ENCODE measurements at regions not wholly inside any gene's neighbourhood (a gene's known extent, or its start where the extent isn't known, plus 50 kb on each side); places are given as distances from the start of the nearest gene placed in this dataset.

DNA sequence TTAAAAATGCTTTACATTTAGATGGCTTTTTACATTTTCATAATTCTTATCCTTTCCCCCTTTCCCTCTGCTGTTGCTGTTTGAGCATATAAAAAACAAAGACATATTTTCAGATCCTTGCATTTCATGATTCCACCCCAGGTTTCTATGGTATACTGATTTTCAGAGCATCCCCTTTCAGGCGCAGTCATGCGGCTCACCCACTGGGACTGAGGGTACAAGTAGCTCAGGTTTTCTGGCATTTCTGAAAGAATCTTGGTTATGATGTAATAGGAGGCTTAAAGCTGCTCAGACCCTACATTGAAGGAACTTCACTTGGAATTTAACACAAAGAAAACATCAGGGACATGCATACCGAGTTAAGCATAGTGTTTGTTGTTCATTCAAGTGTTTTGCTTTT is 310.8 kb downstream of the ETAA1 start:
- DNase-seq (ENCODE audit: low read depth in 2 of 2), result no peak

DNA sequence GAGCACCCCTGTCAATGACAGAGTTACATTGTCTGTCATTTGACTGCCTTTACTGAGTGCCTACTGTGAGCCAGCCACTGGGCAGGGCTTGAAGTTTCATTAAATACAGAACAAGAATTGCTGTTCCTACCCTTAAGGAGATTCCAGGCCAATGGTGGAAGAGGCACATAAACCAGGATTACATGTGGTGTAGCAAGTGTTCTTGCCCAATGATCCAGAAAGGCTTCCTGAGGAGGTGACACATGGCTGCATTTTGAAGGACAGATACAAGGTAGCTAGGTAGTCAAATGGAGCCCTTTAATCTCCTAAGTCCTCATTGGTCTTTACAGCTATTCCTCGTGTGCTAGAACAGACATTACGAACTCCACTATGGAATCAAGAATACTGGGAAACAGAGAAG is 312.7 kb downstream of the ETAA1 start:
- DNase-seq (ENCODE audit: low read depth in 2 of 2), result no peak

DNA sequence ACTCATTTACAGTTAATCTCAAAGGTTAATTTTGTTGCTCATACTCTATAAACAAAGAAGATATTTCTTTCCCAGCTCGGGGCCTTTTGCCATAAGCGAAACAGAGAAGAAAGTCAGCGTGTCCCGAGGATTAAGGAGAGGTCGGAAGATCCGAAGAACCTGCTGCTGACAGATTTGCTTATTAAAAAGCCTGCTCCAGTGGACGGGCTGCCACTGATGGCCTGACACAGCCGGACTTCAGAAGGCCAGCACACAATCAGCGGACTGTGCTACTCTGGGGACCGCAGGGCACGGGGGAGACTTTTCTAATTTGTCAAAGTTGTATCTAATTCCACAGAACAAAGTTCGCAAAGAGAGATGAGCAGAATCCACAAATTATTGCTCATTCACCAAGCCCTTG is 315.4 kb downstream of the ETAA1 start:
- DNase-seq (ENCODE audit: low read depth in 2 of 2), result no peak

DNA sequence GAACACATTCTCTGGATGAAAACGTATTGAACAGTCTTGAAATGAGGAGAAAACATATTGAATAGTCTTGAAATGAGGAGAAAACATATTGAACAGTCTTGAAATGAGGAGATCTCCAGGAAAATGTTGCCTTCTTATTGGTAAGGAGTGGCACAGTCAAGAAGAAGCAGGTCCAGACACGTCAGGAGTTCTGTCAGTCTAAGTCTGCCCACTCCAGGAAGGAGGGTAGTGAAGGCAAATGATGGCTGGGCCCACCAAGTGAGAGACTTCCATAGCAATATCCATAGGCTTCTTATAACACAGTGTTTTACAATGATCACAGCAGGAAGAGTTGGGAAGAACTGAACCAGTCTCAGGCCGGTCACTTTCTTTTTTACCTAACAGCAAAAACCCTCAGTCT is 316.2 kb downstream of the ETAA1 start:
- DNase-seq (ENCODE audit: low read depth in 2 of 2), result no peak

DNA sequence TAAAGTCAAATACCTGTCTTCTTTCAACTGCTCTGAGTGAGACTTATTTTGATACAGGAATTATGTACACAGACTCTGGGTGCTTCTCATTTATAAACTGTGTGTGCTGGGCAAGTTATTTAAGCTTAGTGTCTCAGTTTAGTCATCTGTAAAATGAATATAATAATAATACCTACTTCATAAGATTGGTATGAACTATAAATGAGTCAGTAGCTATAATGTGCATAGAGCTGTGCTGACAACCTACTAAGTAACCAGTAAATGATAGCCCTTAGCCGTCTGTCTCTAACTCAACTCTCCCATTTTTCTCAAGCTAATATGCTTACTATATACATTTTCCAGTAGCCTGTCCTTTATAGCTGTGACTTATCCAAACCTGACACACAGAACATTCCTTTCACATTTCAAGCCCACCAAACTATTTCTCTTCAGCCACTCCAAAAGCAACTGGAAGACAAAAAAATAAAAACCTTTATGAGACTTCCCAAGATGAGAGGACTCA is 319.8 kb downstream of the ETAA1 start:
- DNase-seq (ENCODE audit: low read depth in 2 of 2), result no peak

DNA sequence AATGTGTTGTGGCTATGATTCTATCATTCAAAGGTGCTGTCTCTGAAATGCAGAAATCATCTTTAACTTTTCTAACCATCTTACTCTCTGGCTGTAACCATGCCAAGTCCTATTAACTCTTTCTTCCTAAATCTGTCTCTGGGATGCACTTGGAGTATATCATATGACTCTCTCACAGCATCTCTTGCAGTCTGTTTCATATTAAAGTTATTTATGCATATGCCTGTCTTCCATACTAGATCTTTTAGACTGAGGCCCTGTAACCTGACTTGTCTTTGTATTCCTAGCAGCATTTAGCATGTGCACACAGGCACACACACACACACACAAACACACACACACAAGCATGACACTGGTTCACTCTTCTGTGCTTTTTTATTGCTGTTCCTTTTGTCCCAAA is 320.6 kb downstream of the ETAA1 start:
- DNase-seq (ENCODE audit: low read depth in 2 of 2), result no peak

DNA sequence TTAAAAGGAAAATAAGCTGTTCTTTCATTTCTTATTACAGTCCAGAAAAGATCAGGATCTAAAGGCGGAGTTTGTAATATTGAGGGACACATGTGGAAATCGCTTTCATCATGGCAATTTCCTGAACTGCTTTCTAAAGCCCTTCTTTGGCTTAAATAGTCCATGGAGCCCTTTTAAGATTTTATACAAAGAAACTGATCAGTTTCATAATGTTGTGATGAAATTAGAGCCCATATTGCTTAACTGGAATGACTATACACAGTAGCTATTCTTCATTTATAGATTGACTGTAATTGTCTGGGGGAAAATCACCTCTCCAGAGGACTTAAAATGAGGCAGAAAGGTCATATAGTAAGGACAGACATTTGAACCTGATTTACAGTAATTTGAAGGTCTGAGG is 322.2 kb downstream of the ETAA1 start:
- DNase-seq (ENCODE audit: low read depth in 2 of 2), result no peak

DNA sequence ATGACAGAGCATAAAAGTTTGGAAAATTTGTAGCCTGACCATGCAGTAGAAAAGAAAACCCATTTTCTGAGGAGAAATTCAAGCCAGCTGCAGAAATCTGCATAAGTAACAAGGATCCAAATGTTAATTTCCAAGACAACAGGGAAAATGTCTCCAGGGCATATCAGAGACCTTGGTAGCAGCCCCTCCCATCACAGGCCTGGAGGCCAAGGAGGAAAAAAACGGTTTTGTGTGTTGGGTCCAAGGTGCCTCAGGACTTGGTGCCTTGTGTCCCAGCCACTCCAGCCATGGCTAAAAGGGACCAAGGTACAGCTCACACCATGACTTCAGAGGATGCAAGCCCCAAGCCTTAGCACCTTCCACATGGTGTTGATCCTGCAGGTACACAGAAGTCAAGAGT is 324.4 kb downstream of the ETAA1 start:
- DNase-seq (ENCODE audit: low read depth in 2 of 2), result no peak

DNA sequence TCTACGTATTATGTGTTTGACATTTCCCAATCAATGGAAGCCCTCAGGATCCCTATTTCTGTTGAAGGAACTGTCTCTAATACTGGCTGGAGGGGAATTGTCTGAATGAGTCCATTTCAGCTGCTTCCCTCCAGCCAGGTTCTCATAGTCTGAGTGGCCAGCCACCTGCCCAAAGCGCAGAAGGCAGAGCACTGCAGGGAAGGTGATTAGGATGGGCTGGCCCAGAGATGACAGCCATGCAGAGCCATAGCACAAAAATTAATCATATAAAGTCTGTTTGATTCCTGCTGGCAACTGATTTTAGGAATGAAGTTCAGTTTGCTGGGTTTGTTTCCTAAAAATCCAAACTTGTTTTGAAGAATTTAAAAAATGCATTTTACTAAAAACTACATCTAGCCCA is 327.1 kb downstream of the ETAA1 start:
- no peak for DNase-seq (ENCODE audit: low read depth in 2 of 2)

DNA sequence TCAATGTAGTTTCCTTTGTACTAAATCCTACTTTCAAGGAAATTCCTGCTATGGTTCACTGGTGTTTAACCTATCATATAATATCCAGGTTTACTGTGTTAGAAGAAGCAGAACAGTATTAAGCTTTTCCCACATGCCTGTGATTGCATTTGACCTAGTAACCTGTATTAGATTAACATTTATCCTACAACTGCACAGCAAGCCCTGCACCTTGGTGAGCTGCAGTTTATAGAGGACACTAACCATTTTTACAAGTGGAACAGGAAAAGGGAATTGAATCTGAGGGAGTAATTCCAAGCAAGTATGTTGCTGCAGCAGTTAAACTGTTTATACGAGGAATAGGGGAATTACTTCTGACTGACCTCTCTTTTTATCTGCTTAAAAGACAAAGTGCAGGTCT is 328.6 kb downstream of the ETAA1 start:
- no peak for DNase-seq (ENCODE audit: low read depth in 2 of 2)

DNA sequence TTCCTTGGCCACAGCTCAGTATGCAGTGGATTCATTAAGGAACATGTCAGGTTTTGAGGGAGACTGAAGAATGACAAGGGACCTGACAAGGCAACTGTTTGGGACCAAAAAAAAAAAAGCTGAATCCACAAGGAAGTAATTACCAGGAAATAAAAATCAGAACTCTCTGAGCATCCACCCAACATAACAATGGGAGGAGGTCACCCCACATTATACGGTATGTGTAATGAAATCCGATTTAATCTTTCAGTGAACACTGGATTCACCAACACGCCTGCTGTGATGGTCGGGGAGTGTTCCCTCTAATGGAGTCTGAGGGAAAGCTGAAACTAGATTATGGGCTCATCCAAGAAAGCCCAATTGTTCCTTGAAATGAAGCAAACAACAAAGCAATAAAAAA is 329.3 kb downstream of the ETAA1 start:
- no peak for DNase-seq (ENCODE audit: low read depth in 2 of 2)

DNA sequence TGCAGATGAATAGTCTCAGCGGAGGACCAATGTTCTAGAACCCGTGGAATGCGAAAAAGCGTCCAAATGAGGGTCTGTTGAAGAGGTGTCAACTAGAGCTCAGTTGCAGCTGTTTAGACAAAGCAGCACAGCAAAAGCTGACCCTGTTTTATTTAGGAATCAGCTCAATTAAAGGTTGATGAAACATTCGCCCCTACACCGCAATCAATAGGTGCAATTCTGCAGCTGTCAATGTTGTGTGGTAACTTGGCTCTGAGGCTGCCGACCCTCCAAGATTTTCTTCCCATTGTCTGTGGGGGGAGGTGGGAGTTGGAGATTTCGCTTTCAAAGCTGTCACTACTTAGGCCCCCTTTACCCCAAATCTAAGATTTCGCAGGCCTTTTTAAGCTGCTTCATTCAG is 330.0 kb downstream of the ETAA1 start:
- DNase-seq (ENCODE audit: low read depth in 2 of 2), result no peak

DNA sequence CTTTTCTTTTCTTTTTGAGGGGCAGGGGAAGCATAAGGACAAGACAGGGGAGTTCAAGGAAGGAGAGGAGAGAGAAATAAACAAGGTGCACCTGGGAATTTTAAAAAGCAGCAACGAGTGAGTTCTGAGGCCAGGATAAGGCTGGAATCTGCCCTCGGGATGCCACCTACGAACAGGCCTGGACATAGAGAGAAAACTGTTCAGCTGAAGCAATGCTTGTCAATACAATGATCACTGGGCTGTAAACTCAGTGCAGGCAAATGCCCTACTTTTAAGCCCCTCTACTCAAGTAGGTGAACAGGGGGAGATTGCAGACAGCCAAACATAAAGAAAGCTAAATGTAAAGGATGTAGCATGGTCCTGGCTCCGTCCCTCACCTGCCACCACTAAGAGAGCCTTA is 330.5 kb downstream of the ETAA1 start:
- DNase-seq (ENCODE audit: low read depth in 2 of 2), result no peak

DNA sequence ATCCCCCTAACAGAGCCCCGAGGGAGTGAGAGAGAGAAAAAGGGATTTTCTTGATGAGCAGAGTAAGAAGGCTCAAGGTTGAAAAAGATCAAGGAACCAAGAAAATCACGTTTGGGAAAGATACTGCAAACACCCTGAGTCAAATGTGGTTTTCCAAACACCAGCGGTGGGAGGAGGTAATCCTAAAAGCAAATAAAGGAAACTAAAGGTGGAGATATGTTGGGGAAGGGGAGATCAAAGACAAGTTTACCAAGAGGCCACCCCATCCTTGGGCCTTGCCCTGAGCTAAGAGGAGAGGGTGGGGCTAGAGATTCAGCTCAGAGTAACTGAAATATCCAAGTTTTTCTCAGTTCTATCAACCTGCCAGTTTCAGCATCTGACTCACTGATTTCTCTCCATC is 332.3 kb downstream of the ETAA1 start:
- DNase-seq (ENCODE audit: low read depth in 2 of 2), result no peak

DNA sequence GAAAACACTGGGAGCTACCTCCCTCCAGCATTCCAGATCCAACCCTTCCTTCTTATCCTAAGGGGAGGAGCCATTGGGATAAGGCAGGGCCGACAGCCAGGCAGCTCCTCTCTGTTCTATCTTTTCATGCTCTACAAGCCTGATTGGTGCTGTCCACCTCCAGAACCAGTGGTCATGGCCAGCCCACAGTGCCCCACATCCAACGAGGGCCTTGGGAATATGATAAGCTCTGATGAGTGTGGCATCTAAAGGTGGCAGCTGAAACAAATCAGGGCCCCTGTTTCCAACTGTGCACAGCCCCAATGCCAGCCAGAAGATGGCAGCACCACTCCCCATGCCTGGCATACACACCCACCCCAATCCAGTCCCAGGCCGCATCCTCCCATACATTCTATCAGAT is 329.3 kb downstream of the C1D start:
- no peak for DNase-seq (ENCODE audit: low read depth in 2 of 2)

DNA sequence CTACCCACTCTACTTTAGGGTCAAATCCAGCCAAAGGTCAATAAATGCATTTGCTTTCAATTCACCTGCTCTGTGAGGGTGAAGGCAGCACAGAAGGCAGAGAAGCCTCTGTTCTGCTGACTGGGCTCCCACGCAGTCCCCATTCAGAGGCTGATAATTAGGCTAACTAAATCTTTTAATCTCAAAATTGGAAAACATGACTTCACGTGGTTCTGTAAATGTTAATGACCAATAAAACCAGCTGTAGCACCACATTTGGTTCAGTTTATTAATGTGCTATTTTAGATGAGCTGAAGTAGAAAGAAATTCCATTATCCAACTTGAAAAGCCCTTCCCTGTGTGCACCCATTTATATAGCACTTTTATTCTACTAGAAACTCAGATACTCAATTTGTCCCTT is 310.6 kb downstream of the C1D start:
- no peak for DNase-seq (ENCODE audit: low read depth in 2 of 2)

DNA sequence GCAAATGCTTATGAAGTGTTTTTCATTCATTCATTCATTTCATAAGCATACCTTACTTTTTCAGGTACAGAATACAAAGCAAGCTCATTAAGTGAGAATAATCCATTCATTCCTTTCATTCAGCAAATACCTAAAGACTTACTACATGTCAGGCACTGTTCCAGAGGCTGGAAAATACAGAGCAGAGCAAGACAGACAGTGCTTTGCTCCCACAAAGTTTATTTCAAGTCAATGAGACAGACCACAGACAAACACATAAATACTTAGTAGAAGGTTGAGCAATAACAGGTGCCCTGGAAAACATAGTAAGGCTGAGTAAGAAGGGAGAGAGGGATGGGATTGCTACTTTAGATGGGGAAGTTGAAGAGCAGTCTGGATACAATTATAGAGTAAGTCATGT is 309.8 kb downstream of the C1D start:
- DNase-seq (ENCODE audit: low read depth in 2 of 2), result no peak

DNA sequence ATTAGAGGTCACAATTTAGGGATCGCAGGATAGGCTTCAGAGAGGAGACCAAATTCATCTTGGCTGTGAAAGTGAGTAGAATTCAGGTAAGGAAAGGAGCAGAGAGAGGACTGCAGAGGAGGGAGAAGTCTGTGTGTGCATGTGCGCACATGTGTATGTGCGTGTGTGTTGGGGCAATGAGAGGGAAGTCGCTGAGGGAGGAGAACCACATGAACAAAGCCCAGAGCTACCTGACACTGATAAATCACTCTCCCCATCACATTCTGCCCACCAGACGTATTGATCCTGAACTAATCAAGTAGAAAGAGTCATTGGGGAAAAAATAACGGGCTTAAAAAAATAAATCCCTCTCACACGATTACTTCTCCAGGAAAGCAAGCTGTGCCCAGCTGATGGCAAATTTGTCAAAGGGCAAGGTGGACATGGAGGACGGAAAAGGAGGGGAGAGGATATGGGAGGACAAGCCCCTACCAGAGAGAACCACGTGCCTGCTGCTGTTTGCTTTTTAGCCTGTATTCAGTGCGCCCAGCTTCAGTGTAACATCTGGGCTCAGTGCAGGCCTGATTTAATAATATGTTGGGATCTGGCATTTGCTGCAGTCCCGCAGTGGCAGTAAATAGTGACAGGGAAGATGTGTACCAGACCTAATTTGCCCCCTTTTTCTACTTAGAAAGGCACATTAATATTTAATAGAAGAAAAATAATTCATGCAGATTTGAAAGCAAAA is 307.5 kb downstream of the C1D start:
- no peak for DNase-seq (ENCODE audit: low read depth in 2 of 2)

DNA sequence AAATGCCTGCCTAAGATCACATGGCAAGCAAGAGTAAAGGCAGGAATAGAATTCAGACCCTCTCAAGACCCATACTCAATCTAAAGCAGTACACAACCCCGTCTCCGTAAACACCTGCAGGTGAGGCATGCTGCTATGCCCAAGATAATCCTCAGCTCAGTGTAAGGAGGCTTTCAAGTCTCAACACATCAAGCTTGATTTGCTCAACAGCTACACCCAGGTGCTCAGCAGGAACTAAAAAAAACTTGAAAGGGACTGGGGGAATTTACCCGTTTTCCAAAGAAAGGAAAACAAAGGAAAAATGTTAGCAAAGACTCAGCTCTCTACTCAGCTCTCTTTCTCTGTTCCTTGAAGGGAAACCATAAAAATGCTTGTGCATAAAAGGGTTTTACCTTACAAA is 301.8 kb downstream of the C1D start:
- no peak for DNase-seq (ENCODE audit: low read depth in 2 of 2)

DNA sequence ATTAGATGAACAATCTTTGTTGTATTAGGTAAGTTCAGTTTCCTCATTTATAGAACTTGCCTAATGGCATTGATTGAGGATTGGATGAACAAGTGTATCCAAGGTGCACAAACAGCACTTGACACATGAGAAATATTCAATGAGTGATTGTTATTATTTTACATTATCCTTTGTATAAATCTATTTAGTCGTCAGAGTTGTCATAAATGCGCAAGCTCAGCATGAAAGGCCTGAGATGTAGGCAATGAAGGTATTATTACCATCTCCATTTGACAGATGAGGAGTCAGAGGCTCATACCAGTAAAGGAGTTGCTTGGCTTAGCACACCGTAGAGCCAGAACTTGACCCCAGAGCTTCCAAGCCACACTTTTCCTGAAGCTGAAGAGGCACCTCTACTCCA is 291.4 kb downstream of the C1D start:
- no peak for DNase-seq (ENCODE audit: low read depth in 2 of 2)

DNA sequence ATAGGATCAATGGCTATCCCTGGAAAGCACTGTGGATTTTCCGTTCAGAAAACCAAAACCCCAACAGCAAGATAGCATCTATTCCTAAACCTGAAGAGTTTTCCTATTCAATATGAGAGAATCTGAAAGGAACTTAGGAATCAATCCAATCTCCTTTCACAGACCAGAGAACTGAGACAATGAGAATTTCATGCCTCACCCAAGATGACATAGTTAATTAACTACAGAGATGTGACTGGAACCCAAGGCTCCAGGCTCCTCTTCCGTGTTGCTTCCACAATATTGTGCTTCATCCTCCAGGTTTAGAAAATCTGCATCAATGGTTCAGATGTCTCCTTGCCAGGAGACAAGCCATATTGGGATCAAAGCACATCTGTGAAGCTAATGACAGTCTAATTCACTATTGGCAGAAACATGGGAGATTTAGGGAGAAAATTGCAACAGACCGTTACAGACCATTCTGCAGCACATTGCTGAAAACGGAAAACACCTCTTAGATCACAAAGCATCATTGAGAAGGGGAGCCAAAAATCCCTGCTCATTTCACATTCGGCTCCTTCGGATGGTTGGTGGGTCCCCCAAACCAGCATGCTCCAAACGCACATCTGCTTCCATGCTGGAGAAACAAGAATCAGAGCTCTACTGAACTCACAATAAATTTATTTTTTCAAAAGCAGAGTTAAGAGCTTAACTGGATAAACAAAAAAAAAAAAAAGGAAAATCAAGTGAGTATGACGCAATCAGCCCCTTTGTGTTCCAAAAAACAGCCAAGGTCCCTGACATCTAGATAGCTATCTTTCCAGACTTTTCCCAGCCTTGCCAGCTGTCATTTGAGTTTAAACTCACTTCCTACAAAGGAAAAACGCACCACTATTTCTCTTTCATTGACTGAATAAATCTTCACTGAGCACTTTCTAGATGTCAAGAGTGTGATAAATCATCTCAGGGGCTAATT is 290.3 kb downstream of the C1D start:
- DNase-seq (ENCODE audit: low read depth in 2 of 2), result no peak

DNA sequence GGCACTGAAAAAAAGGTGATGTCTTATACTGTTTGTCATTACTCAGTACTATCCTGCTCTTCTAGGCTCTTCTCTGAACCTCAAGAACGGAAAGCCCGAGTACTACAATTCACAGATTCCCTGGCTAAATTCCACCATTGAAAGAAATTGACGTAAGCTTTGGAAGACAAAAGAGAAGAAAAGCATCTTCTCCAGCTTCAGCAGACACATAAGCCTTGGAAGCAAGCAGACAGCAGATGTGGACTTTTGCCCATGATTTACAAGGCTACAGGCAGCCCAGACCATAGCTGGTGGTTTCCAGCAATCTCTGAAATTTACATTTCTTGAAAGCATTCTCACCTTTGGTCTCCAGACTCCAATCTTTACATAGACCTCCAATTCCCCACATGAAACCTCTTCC is 289.0 kb downstream of the C1D start:
- no peak for DNase-seq (ENCODE audit: low read depth in 2 of 2)

DNA sequence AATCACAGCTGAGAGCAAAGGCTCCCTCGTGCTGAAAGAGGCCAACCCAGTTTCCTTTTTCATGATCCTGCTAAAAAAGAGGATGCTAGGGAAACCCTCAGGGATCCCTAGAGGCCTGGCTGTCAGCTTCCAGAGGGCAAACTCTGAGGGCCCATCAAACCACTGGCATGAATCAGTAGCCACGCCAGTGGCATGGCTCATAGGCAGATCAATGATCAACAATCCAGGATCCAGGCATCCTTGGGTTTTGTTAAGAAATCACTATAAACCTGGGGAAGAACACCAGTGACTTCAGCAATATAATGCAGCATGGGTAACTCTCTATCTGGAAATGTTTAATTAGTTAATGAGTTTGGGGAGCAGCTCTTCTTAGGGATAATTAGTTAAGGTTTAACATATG is 286.5 kb downstream of the C1D start:
- DNase-seq (ENCODE audit: low read depth in 2 of 2), result no peak
